ENCODE measurements at regions not wholly inside any gene's neighbourhood (a gene's known extent, or its start where the extent isn't known, plus 50 kb on each side); places are given as distances from the start of the nearest gene placed in this dataset.

GRCh38 chr20:39799366-39799965, 837.3 kb downstream of the DHX35 start:
- no peak for DNase-seq

GRCh38 chr20:39795401-39796272, 833.5 kb downstream of the DHX35 start:
- no peak for DNase-seq

GRCh38 chr20:39792334-39792733, 830.2 kb downstream of the DHX35 start:
- no peak for DNase-seq

- no peak for DNase-seq
Measured at GRCh38 chr20:39789411-39789810, 827.3 kb downstream of the DHX35 start.

- DNase-seq = no peak
Measured at GRCh38 chr20:39785252-39785917, 823.2 kb downstream of the DHX35 start.

- no peak for DNase-seq
Measured at GRCh38 chr20:39784693-39785092, 822.5 kb downstream of the DHX35 start.

- DNase-seq = no peak
Measured at GRCh38 chr20:39778847-39779604, 816.9 kb downstream of the DHX35 start.

- no peak for DNase-seq
Measured at GRCh38 chr20:39778431-39778830, 816.3 kb downstream of the DHX35 start.

GRCh38 chr20:39777610-39778009, 815.5 kb downstream of the DHX35 start:
- DNase-seq = no peak

GRCh38 chr20:39775110-39775509, 813.0 kb downstream of the DHX35 start:
- no peak for DNase-seq

GRCh38 chr20:39773380-39774000, 811.3 kb downstream of the DHX35 start:
- no peak for DNase-seq

GRCh38 chr20:39767352-39767751, 805.2 kb downstream of the DHX35 start:
- DNase-seq = no peak

GRCh38 chr20:39766333-39766732, 804.2 kb downstream of the DHX35 start:
- no peak for DNase-seq

- DNase-seq = no peak
Measured at GRCh38 chr20:39762716-39763115, 800.6 kb downstream of the DHX35 start.

GRCh38 chr20:39758876-39759275, 796.7 kb downstream of the DHX35 start:
- no peak for DNase-seq

GRCh38 chr20:39756828-39757227, 794.7 kb downstream of the DHX35 start:
- no peak for DNase-seq

- DNase-seq = no peak
Measured at GRCh38 chr20:39756369-39756768, 794.2 kb downstream of the DHX35 start.

- DNase-seq = no peak
Measured at GRCh38 chr20:39752262-39752876, 790.2 kb downstream of the DHX35 start.

GRCh38 chr20:39751557-39752137, 789.5 kb downstream of the DHX35 start:
- no peak for DNase-seq

GRCh38 chr20:39745380-39745779, 783.2 kb downstream of the DHX35 start:
- DNase-seq = no peak

- DNase-seq = no peak
Measured at GRCh38 chr20:39738651-39739050, 776.5 kb downstream of the DHX35 start.
